Endothelial cell of umbilical vein (primary cell): ENCODE measurements at regions not wholly inside any gene's neighbourhood (a gene's known extent, or its start where the extent isn't known, plus 50 kb on each side); places are given as distances from the start of the nearest gene placed in this dataset.

Experiments
- BruUV-seq: library from RNA; stranded (reverse); fragments of 400-500 nt; replicated peaks from 2 replicates; lab custom pipeline; 2021; lab: Mats Ljungman, UMichigan
- CTCF ChIA-PET: fragments of 300-600, 350-600 bp; sonication (Branson Sonifier 250); formaldehyde crosslinking; loops from one replicate; lab custom pipeline; 2021; ENCODE audit warnings: antibody characterized with exemption, inconsistent platforms; lab: Charles Lee
- POLR2A ChIA-PET: fragments of 300-600, 350-600 bp; sonication (Branson Sonifier 250); formaldehyde crosslinking; loops from one replicate; lab custom pipeline; 2021; ENCODE audit warnings: antibody characterized with exemption, inconsistent platforms; lab: Charles Lee
- DNase-seq: peaks from one replicate; pipeline ENCODE4 v3.0.0-alpha.2; 2011; ENCODE audit warnings: low read depth, low spot score
- FAIRE-seq: peaks from 2 replicates; lab custom pipeline; 2011; peaks lifted over from hg19 to GRCh38; lab: Jason Lieb, UNC
- H2AFZ ChIP-seq: 2 replicates; pipeline ENCODE4 v1.6.0; 2012; ENCODE audit warnings: low read depth, low read length, control low read depth, inconsistent platforms
- H3K27ac ChIP-seq: 2 replicates; pipeline ENCODE4 v1.5.1; 2011; ENCODE audit warnings: low read depth, mild to moderate bottlenecking, control low read depth, low read length, moderate library complexity; ENCODE audit not compliant: insufficient read depth
- H3K27me3 ChIP-seq, 2 experiments: 2 replicates each; pipeline versions ENCODE4 v1.6.0 to v1.6.1; 2011; ENCODE audit warnings: low read length in 2 of 2, mixed read lengths in 1 of 2; ENCODE audit not compliant: control insufficient read depth in 2 of 2, insufficient read depth in 2 of 2
- H3K36me3 ChIP-seq, 2 experiments: 2 replicates in 1 of 2; 3 replicates in 1 of 2; pipeline ENCODE4 v1.5.1; 2011; ENCODE audit warnings: low read length in 2 of 2, mild to moderate bottlenecking in 1 of 2, moderate library complexity in 1 of 2; ENCODE audit not compliant: control insufficient read depth in 2 of 2, insufficient read depth in 2 of 2; ENCODE audit errors: extremely low read depth in 1 of 2
- H3K4me1 ChIP-seq: 3 replicates; pipeline ENCODE4 v1.5.1; 2011; ENCODE audit warnings: mild to moderate bottlenecking, low read length; ENCODE audit not compliant: control insufficient read depth, insufficient read depth; ENCODE audit errors: extremely low read depth
- H3K4me2 ChIP-seq: 2 replicates; pipeline ENCODE4 v1.6.1; 2011; ENCODE audit warnings: low read length, control low read depth, mixed read lengths; ENCODE audit not compliant: insufficient read depth
- H3K4me3 ChIP-seq, 3 experiments: fragments of 200-600 bp in 1 of 3; sonication (generic), shearing (Covaris generic) in 1 of 3; replicated peaks in 1 of 3; 2 replicates each; pipeline ENCODE4 v1.5.1; 2011 to 2016; ENCODE audit warnings: control low read depth in 3 of 3, low read length in 3 of 3, mild to moderate bottlenecking in 2 of 3, inconsistent platforms in 1 of 3, low read depth in 1 of 3, moderate library complexity in 1 of 3; ENCODE audit not compliant: insufficient read depth in 1 of 3
- H3K79me2 ChIP-seq: 2 replicates; pipeline ENCODE4 v1.6.0; 2012; ENCODE audit warnings: low read length, inconsistent platforms; ENCODE audit not compliant: control insufficient read depth, insufficient read depth
- H3K9ac ChIP-seq: replicated peaks from 2 replicates; pipeline ENCODE3; 2011; ENCODE audit warnings: low read length, control low read depth; ENCODE audit not compliant: insufficient read depth; ENCODE audit errors: extremely low read depth
- H3K9me1 ChIP-seq: replicated peaks from 3 replicates; pipeline ENCODE4 v1.6.0; 2011; ENCODE audit warnings: mild to moderate bottlenecking, low read length; ENCODE audit not compliant: control insufficient read depth, insufficient read depth; ENCODE audit errors: extremely low read depth
- H3K9me3 ChIP-seq: replicated peaks from 2 replicates; pipeline ENCODE4 v1.5.1; 2012; ENCODE audit warnings: low read length, inconsistent platforms; ENCODE audit not compliant: control insufficient read depth, insufficient read depth
- H4K20me1 ChIP-seq: replicated peaks from 2 replicates; pipeline ENCODE3; 2011; ENCODE audit warnings: mild to moderate bottlenecking, low read length; ENCODE audit not compliant: control insufficient read depth, insufficient read depth; ENCODE audit errors: extremely low read depth
- CTCF ChIP-seq, 2 donors: IDR thresholded peaks; 1 replicate in 1 of 2; 2 replicates in 1 of 2; pipeline ENCODE4 v1.5.1; 2011; ENCODE audit warnings: low read length in 2 of 2, mild to moderate bottlenecking in 2 of 2, moderate library complexity in 2 of 2, control low read depth in 1 of 2, inconsistent platforms in 1 of 2, low read depth in 1 of 2; ENCODE audit not compliant: insufficient read depth in 1 of 2; ENCODE audit errors: extremely low read depth in 1 of 2
- EZH2 ChIP-seq: IDR thresholded peaks from 2 replicates; pipeline ENCODE4 v1.6.1; 2012; ENCODE audit warnings: borderline replicate concordance, low read depth, mild to moderate bottlenecking, moderate library complexity, low read length, inconsistent platforms; ENCODE audit not compliant: severe bottlenecking
- FOS ChIP-seq: IDR thresholded peaks from 2 replicates; pipeline ENCODE4 v1.6.1; 2011; ENCODE audit warnings: mild to moderate bottlenecking, low read length, moderate library complexity, borderline replicate concordance; ENCODE audit not compliant: insufficient read depth
- GATA2 ChIP-seq: IDR thresholded peaks from 2 replicates; pipeline ENCODE4 v1.7.0; 2011; ENCODE audit warnings: low read depth, mild to moderate bottlenecking, moderate library complexity, mixed read lengths, low read length; ENCODE audit not compliant: insufficient read length, insufficient read depth
- JUN ChIP-seq: IDR thresholded peaks from 2 replicates; pipeline ENCODE4 v1.6.1; 2011; ENCODE audit warnings: borderline replicate concordance, low read depth; ENCODE audit not compliant: insufficient read length, insufficient read depth
- MYC ChIP-seq: IDR thresholded peaks from one replicate; pipeline ENCODE4 v1.6.1; 2011; ENCODE audit warnings: mild to moderate bottlenecking, low read depth, low read length
- POLR2A ChIP-seq: IDR thresholded peaks from 2 replicates; pipeline ENCODE4 v1.6.1; 2012; ENCODE audit warnings: low read depth, mild to moderate bottlenecking, control low read depth, low read length
- POLR2AphosphoS5 ChIP-seq: IDR thresholded peaks from 2 replicates; pipeline ENCODE4 v1.6.1; 2012; ENCODE audit warnings: low read depth, mild to moderate bottlenecking, control low read depth, low read length, moderate library complexity; ENCODE audit not compliant: insufficient read depth
- dilution Hi-C: fragments of 300-500 bp; cut with MboI; formaldehyde crosslinking; loops from one replicate; pipeline ENCODE4 v1.15.0; 2019; ENCODE audit warnings: low sequenced_read_pairs; ENCODE audit not compliant: extremely low pct_ligation_motif_present
- intact Hi-C: fragments of 100-400 bp; cut with micrococcal nuclease; formaldehyde crosslinking; loops from one replicate; pipeline ENCODE4 v1.10.0; 2022
- TF ChIP-seq, protein P1 (sequence below): IDR thresholded peaks from 2 replicates; pipeline ENCODE4 v1.6.1; 2011; ENCODE audit not compliant: insufficient read depth, insufficient read length

GRCh38 chr6:22409486-22409885 is 112.7 kb upstream of the PRL start:
- no peak for FAIRE-seq
- no TSS peak for BruUV-seq
- intact Hi-C loops (no loop called here), dilution Hi-C loops (no loop called here)
- Histone ChIP-seq H3K79me2 (no peaks in the 10 kb centered on the region), H3K4me2 (no peak overlapping the region), H2AFZ (no peak overlapping the region), H3K9me3 (no peaks in the 10 kb centered on the region), H3K27me3 (no peaks in the 10 kb centered on the region), H4K20me1 (no peaks in the 10 kb centered on the region), H3K4me1 (no peaks in the 10 kb centered on the region), H3K4me3 (no peak overlapping the region), H3K36me3 (no peaks in the 10 kb centered on the region), H3K9me1 (no peaks in the 10 kb centered on the region), H3K27ac (no peak overlapping the region), H3K9ac (no peak overlapping the region)
- TF ChIP-seq, protein P1, sequence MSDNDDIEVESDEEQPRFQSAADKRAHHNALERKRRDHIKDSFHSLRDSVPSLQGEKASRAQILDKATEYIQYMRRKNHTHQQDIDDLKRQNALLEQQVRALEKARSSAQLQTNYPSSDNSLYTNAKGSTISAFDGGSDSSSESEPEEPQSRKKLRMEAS, result no peak
- TF ChIP-seq POLR2A (no peak), JUN (no peak), EZH2 (no peak), MYC (no peak), POLR2AphosphoS5 (no peak), FOS (no peak), GATA2 (no peak), CTCF (IDR thresholded peaks at IDR 0.05; ENCODE audit: extremely low read depth in 1 of 2, insufficient read depth in 1 of 2, low read depth in 1 of 2, low read length in 2 of 2) (no peak)
- POLR2A ChIA-PET, result no interaction called here
- DNase-seq, result no peak
- CTCF ChIA-PET, result no interaction called here
